Spleen (tissue), 11 donors: ENCODE measurements at regions not wholly inside any gene's neighbourhood (a gene's known extent, or its start where the extent isn't known, plus 50 kb on each side); places are given as distances from the start of the nearest gene placed in this dataset.

Experiments used
- DNase-seq: peaks from one replicate; pipeline ENCODE4 v3.0.0-alpha.2; 2020
- H3K27ac ChIP-seq, 8 donors: fragments of 200-600 bp; sonication (generic) in 7 of 8; 1 replicate in 4 of 8; 2 replicates in 4 of 8; pipeline versions ENCODE4 v1.5.0 to v1.8.0; 2016 to 2021; ENCODE audit warnings: inconsistent platforms in 4 of 8, mild to moderate bottlenecking in 4 of 8, moderate library complexity in 1 of 8
- H3K27me3 ChIP-seq, 7 donors: fragments of 200-600 bp; sonication (generic) in 6 of 7; replicated peaks in 1 of 7; 1 replicate in 4 of 7; 2 replicates in 3 of 7; pipeline versions ENCODE4 v1.5.0 to v1.8.0; 2016 to 2021; ENCODE audit warnings: inconsistent platforms in 3 of 7, mild to moderate bottlenecking in 1 of 7
- H3K36me3 ChIP-seq, 6 donors: fragments of 200-600 bp; sonication (generic) in 5 of 6; 1 replicate in 4 of 6; 2 replicates in 2 of 6; pipeline versions ENCODE4 v1.5.0 to v1.8.0; 2016 to 2021; ENCODE audit warnings: inconsistent platforms in 2 of 6
- H3K4me1 ChIP-seq, 6 donors: fragments of 200-600 bp; sonication (generic) in 5 of 6; 1 replicate in 3 of 6; 2 replicates in 3 of 6; pipeline versions ENCODE4 v1.5.0 to v1.8.0; 2016 to 2021; ENCODE audit warnings: inconsistent platforms in 3 of 6
- H3K4me3 ChIP-seq, 8 donors: fragments of 200-600 bp; sonication (generic) in 7 of 8; 1 replicate in 4 of 8; 2 replicates in 4 of 8; pipeline versions ENCODE4 v1.5.0 to v1.8.0; 2016 to 2021; ENCODE audit warnings: inconsistent platforms in 4 of 8, mild to moderate bottlenecking in 4 of 8, moderate library complexity in 2 of 8
- H3K9me3 ChIP-seq, 8 donors: fragments of 200-600 bp; sonication (generic) in 7 of 8; 1 replicate in 4 of 8; 2 replicates in 4 of 8; pipeline versions ENCODE4 v1.5.0 to v1.8.0; 2016 to 2021; ENCODE audit warnings: inconsistent platforms in 4 of 8
- POLR2A ChIP-seq, 3 donors: fragments of 450-650 bp; IDR thresholded peaks; one replicate each; pipeline ENCODE4 v1.5.1; 2017; ENCODE audit warnings: antibody characterized with exemption in 3 of 3, mild to moderate bottlenecking in 1 of 3
- POLR2AphosphoS5 ChIP-seq, 3 donors: sonication (generic); formaldehyde crosslinking; IDR thresholded peaks; one replicate each; pipeline ENCODE4 v1.5.1; 2017; ENCODE audit warnings: antibody characterized with exemption in 3 of 3
- WGBS, 5 donors: extraction: QIAGEN DNeasy Blood & Tissue Kit in 3 of 5; methylation state at CpG; one replicate each; pipeline versions ENCODE4 v1.1.5 to v1.1.7; 2013 to 2018; 5-methylcytosine and 5-hydroxymethylcytosine counted together
- intact Hi-C: fragments of 100-400 bp; cut with DNase I; formaldehyde crosslinking; loops from one replicate; pipeline ENCODE4 v1.15.0; 2023; ENCODE audit warnings: low total_unique reads
- TF ChIP-seq, protein P1 (sequence below), 11 experiments: fragments of 200-600 bp in 7 of 11; fragments of 450-650 bp in 4 of 11; sonication (generic) in 4 of 11; IDR thresholded peaks in 8 of 11; conservative IDR thresholded peaks in 3 of 11; 1 replicate in 7 of 11; 2 replicates in 4 of 11; pipeline versions ENCODE4 v1.4.0 to v1.8.0; 2016 to 2021; ENCODE audit warnings: antibody characterized with exemption in 11 of 11, inconsistent platforms in 4 of 11, mild to moderate bottlenecking in 1 of 11
- donor health status: healthy with polysubstance abuse.
- donor health status: DM: no; HTN: no; CAD: no; lungs with moderate emphysema.
- donor health status: DM: no; HTN: no; CAD: no.
- donor health status: Bipolar disorder and iron deficiency.
- donor health status: healthy.
- donor health status: DM: no; HTN: no; CAD: no.
- donor health status: DM: yes; HTN: yes; CAD: no.

DNA sequence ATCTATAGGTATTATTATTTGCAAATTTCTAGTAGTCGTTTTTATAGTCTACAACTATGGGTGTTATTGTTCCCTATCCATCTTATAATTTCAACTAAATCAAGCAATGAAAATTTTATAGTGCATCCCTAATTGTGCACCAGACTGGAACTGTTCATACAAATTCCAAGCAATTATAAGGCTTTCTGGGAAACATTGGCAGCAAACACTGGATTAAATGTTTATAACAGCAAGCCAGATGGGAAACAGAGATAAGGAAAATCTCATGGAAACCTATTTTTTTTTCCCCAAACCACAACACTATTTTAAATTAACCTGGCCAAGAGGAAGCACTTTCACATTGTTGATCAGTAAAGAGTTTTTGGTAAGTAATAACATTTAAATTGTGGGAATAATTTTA, 524.3 kb downstream of the RASEF start:
- intact Hi-C loops: loop anchor here (10.0 kb wide), 1 partner anchor 426 kb away; no protein-coding TSS in a partner anchor
- TF ChIP-seq POLR2A (IDR thresholded peaks at IDR 0.05): no peak
- TF ChIP-seq, protein P1, sequence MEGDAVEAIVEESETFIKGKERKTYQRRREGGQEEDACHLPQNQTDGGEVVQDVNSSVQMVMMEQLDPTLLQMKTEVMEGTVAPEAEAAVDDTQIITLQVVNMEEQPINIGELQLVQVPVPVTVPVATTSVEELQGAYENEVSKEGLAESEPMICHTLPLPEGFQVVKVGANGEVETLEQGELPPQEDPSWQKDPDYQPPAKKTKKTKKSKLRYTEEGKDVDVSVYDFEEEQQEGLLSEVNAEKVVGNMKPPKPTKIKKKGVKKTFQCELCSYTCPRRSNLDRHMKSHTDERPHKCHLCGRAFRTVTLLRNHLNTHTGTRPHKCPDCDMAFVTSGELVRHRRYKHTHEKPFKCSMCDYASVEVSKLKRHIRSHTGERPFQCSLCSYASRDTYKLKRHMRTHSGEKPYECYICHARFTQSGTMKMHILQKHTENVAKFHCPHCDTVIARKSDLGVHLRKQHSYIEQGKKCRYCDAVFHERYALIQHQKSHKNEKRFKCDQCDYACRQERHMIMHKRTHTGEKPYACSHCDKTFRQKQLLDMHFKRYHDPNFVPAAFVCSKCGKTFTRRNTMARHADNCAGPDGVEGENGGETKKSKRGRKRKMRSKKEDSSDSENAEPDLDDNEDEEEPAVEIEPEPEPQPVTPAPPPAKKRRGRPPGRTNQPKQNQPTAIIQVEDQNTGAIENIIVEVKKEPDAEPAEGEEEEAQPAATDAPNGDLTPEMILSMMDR (IDR thresholded peaks at IDR 0.05 in 8 of 11, conservative IDR thresholded peaks at IDR 0.05 in 3 of 11): no peak
- TF ChIP-seq POLR2AphosphoS5 (IDR thresholded peaks at IDR 0.05): no peak
- no peaks in the 10 kb centered on the region for H3K9me3 ChIP-seq
- H3K36me3 ChIP-seq: no peaks in the 10 kb centered on the region
- no peaks in the 10 kb centered on the region for H3K4me1 ChIP-seq
- WGBS, 5 donors: 41 to 83% (median 68%) methylated on average over 1 of the region's 1 CpG
- H3K4me3 ChIP-seq: no peak overlapping the region
- H3K27me3 ChIP-seq: no peaks in the 10 kb centered on the region
- no peak for DNase-seq
- no peak overlapping the region for H3K27ac ChIP-seq

DNA sequence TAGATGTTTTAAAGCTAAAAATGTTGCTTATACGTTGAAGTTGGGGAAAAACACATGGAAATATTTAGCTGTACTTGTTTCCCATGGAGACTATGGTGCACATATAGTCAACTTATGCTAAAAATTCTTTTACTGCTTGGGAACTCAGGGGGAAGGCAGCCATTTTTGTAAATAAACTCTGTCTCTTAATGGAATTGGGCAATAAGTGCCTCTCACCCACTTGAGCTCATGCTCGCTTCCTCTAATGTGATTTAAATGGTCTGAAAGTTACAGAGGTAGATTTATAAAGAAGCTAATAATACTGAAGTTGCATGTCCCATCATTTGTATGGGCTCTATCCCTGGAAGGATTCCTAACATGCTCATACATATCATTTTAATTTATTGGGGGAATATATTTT, 523.8 kb downstream of the RASEF start:
- Histone ChIP-seq H3K36me3 (no peaks in the 10 kb centered on the region), H3K4me1 (no peaks in the 10 kb centered on the region), H3K27ac (no peak overlapping the region), H3K4me3 (no peak overlapping the region), H3K27me3 (no peaks in the 10 kb centered on the region), H3K9me3 (no peaks in the 10 kb centered on the region)
- WGBS, 5 donors: 71 to 90% (median 84%) methylated on average over 2 of the region's 2 CpGs
- no peak for DNase-seq
- intact Hi-C loops: loop anchor here (10.0 kb wide), 1 partner anchor 426 kb away; no protein-coding TSS in a partner anchor
- no peak for TF ChIP-seq POLR2A (IDR thresholded peaks at IDR 0.05)

DNA sequence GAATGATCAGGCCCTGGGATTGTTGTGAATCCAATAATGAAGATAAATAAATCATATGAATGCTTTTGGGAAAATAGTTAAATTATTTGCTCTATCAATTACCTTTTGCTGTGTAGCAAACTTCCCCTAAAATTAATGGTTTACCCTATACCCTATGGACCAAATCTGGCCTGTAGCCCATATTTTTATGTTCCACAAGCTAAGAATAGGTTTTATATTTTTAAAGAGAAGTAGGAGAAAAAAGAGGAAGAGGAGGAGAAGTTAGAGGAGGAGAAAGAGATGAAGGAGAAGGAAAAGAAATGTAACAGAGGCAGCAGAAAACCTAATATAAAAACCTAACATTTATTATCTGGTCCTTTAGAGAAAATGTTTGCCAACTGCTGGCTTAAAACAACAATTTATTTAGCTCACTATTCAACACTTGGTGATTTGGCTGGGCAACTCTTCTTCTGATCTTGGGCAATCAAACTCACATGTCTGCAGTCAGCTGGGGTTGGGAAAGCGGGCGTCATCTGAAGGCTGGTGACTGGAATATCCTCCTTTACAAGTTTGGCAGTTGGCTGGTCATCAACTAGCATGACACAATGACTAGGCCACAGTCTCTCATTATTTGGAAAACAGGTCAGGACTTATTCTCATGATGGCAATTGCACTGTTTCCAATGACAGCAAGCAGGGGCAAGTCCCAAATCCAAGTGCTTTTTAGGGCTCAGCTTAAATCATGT, 522.9 kb downstream of the RASEF start:
- WGBS, 5 donors: 68 to 97% (median 78%) methylated on average over 2 of the region's 2 CpGs
- no peak overlapping the region for H3K4me3 ChIP-seq
- no peak for DNase-seq
- no peaks in the 10 kb centered on the region for H3K36me3 ChIP-seq
- no peak overlapping the region for H3K27ac ChIP-seq
- H3K9me3 ChIP-seq: no peaks in the 10 kb centered on the region
- H3K27me3 ChIP-seq: no peaks in the 10 kb centered on the region
- TF ChIP-seq, protein P1 (IDR thresholded peaks at IDR 0.05 in 8 of 11, conservative IDR thresholded peaks at IDR 0.05 in 3 of 11): no peak
- TF ChIP-seq POLR2A (IDR thresholded peaks at IDR 0.05) (no peak), POLR2AphosphoS5 (IDR thresholded peaks at IDR 0.05) (no peak)
- intact Hi-C loops: loop anchor here (10.0 kb wide), 1 partner anchor 425 kb away; no protein-coding TSS in a partner anchor
- H3K4me1 ChIP-seq: no peaks in the 10 kb centered on the region

DNA sequence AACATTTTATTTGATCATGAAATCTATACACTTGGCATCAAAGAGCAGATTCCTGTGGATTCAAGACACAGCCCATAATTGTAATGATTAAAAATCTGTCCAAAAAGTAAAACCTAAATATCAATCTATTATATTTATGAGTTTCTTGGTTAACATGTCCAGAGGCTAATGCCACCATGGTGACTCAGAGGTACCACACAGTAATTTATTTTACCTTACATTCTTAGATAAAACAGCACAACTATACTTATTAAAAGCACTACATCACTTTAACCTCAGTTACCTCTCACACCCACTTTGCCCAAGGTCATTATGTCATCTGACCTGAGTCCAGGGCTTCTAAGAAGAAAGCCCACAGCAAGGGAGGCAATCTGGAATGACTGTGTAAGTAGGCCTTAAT, 519.2 kb downstream of the RASEF start:
- Histone ChIP-seq H3K4me3 (no peak overlapping the region), H3K36me3 (no peaks in the 10 kb centered on the region), H3K27ac (no peak overlapping the region), H3K9me3 (no peaks in the 10 kb centered on the region), H3K27me3 (no peaks in the 10 kb centered on the region), H3K4me1 (no peaks in the 10 kb centered on the region)
- intact Hi-C loops: no loop called here
- no peak for TF ChIP-seq POLR2AphosphoS5 (IDR thresholded peaks at IDR 0.05)
- TF ChIP-seq, protein P1 (IDR thresholded peaks at IDR 0.05 in 8 of 11, conservative IDR thresholded peaks at IDR 0.05 in 3 of 11): no peak
- TF ChIP-seq POLR2A (IDR thresholded peaks at IDR 0.05): no peak
- no peak for DNase-seq
